ENCODE measurements at regions not wholly inside any gene's neighbourhood (a gene's known extent, or its start where the extent isn't known, plus 50 kb on each side); places are given as distances from the start of the nearest gene placed in this dataset.
"Not testable (repeated sequence)": the region's sequence is repeated elsewhere in the genome, so short reads cannot be mapped to it uniquely, and the experiment has no call there.

DNA sequence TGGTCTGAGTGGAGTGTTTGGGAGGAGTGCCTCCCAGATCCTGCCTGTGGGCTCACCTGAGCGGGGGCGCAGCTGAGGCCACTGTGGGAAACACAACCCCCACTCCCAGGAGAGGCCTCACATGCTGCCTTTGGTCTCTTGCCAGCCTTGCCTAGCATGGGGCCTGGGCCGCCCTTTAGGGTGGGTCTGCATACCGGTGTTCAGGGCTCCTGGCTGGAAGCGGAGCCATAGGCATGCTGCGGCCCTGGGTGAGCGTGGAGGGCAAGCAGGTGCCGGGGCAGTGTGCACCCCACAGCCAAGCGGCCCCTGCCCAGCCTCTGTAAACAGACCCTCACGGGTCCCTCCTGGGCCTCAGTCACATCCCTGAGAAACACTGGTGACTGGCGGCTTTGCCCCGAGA, 255.3 kb downstream of the ANKRD30B start:
- not testable (repeated sequence) for TF ChIP-seq BHLHE40 (IDR thresholded peaks at IDR 0.05; ENCODE audit: borderline replicate concordance); FOXK2 (IDR thresholded peaks at IDR 0.05); FOXM1 (IDR thresholded peaks at IDR 0.05; ENCODE audit: borderline replicate concordance); NFRKB (IDR thresholded peaks at IDR 0.05)
